Esophagus squamous epithelium (tissue), 4 donors: ENCODE measurements at regions not wholly inside any gene's neighbourhood (a gene's known extent, or its start where the extent isn't known, plus 50 kb on each side); places are given as distances from the start of the nearest gene placed in this dataset.

Source experiments
- POLR2A ChIP-seq, 4 donors: fragments of 450-650 bp; IDR thresholded peaks; one replicate each; pipeline ENCODE4 v1.6.1; 2017; ENCODE audit warnings: antibody characterized with exemption in 4 of 4, mild to moderate bottlenecking in 4 of 4, moderate library complexity in 3 of 4
- TF ChIP-seq, protein P1 (sequence below), 6 experiments: fragments of 450-650 bp in 4 of 6; fragments of 200-600 bp in 2 of 6; sonication (generic) in 2 of 6; IDR thresholded peaks; one replicate each; pipeline ENCODE4 v1.5.1; 2016 to 2019; ENCODE audit warnings: antibody characterized with exemption in 6 of 6, mild to moderate bottlenecking in 4 of 6, moderate library complexity in 4 of 6

DNA sequence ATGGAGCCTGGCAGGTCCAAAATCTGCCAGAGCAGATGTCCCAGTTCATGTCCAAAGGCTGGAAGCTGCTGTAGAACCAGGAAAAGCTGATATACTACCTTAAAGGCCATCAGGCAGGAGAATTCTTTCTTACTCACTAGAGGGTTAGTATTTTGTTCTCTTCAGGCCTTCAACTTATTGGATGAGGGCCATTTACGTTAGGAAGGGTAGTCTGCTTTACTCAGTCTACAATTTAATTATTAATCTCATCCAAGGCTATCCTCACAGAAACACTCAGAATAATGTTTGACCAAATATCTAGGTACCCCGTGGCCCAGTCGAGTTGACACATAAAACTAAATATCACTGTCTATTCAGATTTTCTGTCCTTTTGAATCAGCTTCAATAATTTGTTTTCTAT is 437.4 kb downstream of the TLE4 start:
- TF ChIP-seq, protein P1, sequence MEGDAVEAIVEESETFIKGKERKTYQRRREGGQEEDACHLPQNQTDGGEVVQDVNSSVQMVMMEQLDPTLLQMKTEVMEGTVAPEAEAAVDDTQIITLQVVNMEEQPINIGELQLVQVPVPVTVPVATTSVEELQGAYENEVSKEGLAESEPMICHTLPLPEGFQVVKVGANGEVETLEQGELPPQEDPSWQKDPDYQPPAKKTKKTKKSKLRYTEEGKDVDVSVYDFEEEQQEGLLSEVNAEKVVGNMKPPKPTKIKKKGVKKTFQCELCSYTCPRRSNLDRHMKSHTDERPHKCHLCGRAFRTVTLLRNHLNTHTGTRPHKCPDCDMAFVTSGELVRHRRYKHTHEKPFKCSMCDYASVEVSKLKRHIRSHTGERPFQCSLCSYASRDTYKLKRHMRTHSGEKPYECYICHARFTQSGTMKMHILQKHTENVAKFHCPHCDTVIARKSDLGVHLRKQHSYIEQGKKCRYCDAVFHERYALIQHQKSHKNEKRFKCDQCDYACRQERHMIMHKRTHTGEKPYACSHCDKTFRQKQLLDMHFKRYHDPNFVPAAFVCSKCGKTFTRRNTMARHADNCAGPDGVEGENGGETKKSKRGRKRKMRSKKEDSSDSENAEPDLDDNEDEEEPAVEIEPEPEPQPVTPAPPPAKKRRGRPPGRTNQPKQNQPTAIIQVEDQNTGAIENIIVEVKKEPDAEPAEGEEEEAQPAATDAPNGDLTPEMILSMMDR (IDR thresholded peaks at IDR 0.05), result no peak
- no peak for TF ChIP-seq POLR2A (IDR thresholded peaks at IDR 0.05)
